Fibroblast of the aortic adventitia (primary cell): ENCODE measurements at regions not wholly inside any gene's neighbourhood (a gene's known extent, or its start where the extent isn't known, plus 50 kb on each side); places are given as distances from the start of the nearest gene placed in this dataset.
A peak's percentile ranks its signal among the peaks of the same experiment; 100 is the strongest.

Source experiments
- DNase-seq: peaks from one replicate; pipeline ENCODE4 v3.0.0-alpha.2; 2010; ENCODE audit warnings: low read depth
- H3K4me3 ChIP-seq: 2 replicates; pipeline ENCODE4 v1.5.1; 2011; ENCODE audit warnings: low read depth, mild to moderate bottlenecking, control low read depth, low read length, moderate library complexity
- TF ChIP-seq, protein P1 (sequence below): IDR thresholded peaks from 2 replicates; pipeline ENCODE4 v1.5.1; 2011; ENCODE audit warnings: mild to moderate bottlenecking, low read length, control low read depth, inconsistent platforms; ENCODE audit not compliant: insufficient read depth

DNA sequence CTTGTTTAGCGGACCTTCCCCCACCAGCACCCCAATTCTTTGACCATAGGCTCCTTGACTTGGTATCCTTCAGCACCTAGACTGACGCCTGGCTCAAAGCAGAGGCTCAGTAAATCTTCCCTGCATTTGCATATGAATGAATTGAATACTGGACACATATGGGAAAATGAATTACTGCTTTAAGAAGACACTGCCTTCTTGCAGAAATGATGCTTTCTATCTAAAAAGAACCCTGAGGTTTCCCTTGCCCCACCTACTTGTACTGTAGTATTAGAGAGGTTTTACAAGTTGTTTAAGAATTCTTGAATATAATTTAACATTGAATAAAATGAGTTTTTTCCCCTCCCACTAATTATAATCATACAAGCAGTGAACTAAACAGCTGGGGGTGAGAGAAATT is 190.7 kb downstream of the SAMD5 start:
- TF ChIP-seq, protein P1, sequence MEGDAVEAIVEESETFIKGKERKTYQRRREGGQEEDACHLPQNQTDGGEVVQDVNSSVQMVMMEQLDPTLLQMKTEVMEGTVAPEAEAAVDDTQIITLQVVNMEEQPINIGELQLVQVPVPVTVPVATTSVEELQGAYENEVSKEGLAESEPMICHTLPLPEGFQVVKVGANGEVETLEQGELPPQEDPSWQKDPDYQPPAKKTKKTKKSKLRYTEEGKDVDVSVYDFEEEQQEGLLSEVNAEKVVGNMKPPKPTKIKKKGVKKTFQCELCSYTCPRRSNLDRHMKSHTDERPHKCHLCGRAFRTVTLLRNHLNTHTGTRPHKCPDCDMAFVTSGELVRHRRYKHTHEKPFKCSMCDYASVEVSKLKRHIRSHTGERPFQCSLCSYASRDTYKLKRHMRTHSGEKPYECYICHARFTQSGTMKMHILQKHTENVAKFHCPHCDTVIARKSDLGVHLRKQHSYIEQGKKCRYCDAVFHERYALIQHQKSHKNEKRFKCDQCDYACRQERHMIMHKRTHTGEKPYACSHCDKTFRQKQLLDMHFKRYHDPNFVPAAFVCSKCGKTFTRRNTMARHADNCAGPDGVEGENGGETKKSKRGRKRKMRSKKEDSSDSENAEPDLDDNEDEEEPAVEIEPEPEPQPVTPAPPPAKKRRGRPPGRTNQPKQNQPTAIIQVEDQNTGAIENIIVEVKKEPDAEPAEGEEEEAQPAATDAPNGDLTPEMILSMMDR = no peak
- DNase-seq = no peak
- H3K4me3 ChIP-seq = no peak overlapping the region

DNA sequence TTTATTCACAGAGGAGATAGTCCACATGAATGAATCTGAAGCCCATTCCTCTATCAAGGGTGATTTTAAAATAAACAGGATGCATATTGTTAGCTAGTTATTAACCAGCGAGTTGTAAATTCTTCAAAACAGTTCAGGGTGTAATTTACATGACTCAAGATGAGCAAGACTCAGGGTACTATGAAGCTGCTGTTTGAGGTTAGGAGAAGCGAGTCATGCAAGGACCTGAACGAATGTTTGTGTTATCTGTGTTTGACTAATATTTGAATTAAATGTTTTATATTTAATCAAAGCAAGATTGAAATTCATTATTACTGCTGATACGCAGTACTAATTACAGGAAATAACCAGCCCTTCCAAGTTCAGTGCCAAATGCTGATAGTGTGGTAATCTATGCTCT is 191.1 kb downstream of the SAMD5 start:
- H3K4me3 ChIP-seq = no peak overlapping the region
- DNase-seq = peak; percentile 5
- TF ChIP-seq, protein P1 = no peak

DNA sequence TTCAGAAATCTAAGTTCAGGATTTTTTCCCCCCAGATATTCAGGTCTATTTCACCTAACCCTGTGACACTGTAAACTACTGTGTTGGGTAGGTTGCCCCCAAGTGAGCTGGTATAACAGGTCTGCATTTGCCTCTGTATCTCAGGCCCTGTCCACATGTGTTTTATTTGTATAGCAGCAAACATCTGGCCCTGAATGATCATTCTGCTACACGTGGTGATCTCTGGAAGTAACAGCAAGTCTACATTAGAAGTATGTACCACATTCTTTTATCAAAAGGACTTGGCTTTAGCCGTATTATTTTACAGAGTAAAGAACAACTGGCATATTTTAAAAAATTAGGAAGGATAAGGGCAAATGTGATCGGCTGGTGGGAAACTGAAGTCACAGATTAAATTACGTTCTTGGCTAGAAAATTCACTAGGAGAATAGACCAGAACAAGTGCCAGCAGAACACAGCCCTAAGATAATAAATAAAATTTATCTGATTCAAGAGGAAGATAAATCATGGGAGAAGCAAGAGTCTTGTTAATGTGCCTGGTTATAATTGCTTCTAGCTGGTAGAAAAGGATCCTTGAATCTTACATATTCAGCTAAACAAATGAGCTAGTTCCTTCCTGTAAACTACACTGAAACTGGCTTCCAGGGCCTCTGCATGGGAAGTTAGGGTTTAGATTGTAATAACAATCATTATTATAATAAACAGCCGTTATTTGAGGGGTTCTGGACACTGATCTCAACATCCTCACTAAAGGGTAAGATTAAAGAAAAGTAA is 192.1 kb downstream of the SAMD5 start:
- no peak overlapping the region for H3K4me3 ChIP-seq
- TF ChIP-seq, protein P1 = no peak
- DNase-seq = no peak

DNA sequence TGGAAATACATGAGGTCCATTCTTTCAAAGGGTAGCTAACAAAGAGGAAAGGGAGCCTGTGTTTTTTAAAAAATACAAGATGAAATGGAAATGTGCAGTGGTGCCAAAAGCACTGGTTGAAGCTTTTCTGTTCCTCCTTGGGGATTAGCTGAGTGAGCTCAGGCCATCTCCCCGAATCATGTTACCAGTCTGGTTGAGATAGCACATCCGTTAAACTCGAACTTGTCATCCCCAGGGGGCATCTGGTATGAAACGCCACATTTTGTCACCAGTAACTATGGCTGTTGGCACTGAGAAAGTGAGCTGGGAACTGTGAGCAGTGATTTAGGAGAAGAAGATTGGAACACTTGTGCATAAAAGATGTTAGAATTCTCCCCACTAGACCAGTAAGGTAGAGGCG is 196.2 kb downstream of the SAMD5 start:
- TF ChIP-seq, protein P1 = no peak
- no peak for DNase-seq
- no peak overlapping the region for H3K4me3 ChIP-seq

DNA sequence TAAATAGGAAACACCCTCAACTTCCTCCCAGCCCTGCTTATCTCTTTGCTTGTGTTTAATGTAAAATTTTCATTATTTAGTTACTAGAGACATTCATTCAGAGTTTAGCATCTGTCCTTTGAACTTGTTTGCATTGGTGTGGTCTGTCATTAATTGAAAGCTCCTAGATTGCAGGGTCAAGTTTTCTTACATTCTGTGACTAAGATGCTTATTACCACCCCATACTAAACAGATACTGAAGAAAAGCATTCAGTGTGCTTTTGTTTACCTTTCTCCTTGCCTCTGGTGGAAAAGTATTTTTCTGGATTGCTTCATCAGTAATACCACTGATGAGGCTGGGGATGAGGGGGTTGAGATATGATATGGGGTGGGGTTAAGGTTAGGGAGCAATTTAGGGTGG is 199.0 kb downstream of the SAMD5 start:
- TF ChIP-seq, protein P1 = no peak
- no peak overlapping the region for H3K4me3 ChIP-seq
- DNase-seq = no peak

DNA sequence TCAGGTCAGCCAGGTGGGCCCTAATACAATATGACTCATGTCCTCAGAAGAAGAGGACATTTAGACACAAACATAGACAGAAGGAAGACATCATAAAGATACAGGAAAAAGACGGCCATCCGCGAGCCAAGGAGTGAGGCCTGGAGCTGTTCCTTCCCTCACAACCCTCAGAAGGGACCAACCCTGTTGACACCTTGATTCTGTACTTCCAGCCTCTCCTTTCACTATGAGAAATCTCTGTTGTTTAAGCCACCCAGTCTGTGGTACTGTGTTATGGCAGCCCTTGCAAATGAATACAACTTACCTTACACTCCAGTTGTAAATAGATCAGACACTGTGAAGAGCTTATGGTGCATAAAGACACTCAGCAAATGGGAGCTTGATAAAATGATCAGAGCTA is 199.7 kb downstream of the SAMD5 start:
- DNase-seq = no peak
- TF ChIP-seq, protein P1 = no peak
- H3K4me3 ChIP-seq = no peak overlapping the region
